GM23248 (cell line): ENCODE measurements at regions not wholly inside any gene's neighbourhood (a gene's known extent, or its start where the extent isn't known, plus 50 kb on each side); places are given as distances from the start of the nearest gene placed in this dataset.

ENCODE experiments used
- DNase-seq: peaks from one replicate; pipeline ENCODE4 v3.0.0-alpha.2; 2015
- H2AFZ ChIP-seq: fragments of 200-600 bp; sonication (generic); 2 replicates; pipeline ENCODE4 v1.6.1; 2016; ENCODE audit warnings: antibody characterized with exemption
- H3F3A ChIP-seq: fragments of 200-600 bp; sonication (generic); 2 replicates; pipeline ENCODE4 v1.6.1; 2016; ENCODE audit warnings: mild to moderate bottlenecking, antibody characterized with exemption, mixed run types; ENCODE audit not compliant: insufficient read depth
- H3K27ac ChIP-seq: fragments of 200-600 bp; sonication (generic); 2 replicates; pipeline ENCODE4 v1.5.1; 2016; ENCODE audit warnings: mild to moderate bottlenecking
- H3K27me3 ChIP-seq: fragments of 200-600 bp; sonication (generic); replicated peaks from 2 replicates; pipeline ENCODE4 v1.6.1; 2016; ENCODE audit warnings: mild to moderate bottlenecking; ENCODE audit not compliant: insufficient read depth
- H3K36me3 ChIP-seq: fragments of 200-600 bp; sonication (generic); 2 replicates; pipeline ENCODE4 v1.6.1; 2016; ENCODE audit warnings: low read depth, mild to moderate bottlenecking
- H3K4me1 ChIP-seq: fragments of 200-600 bp; sonication (generic); 2 replicates; pipeline ENCODE4 v1.6.1; 2016; ENCODE audit warnings: mild to moderate bottlenecking; ENCODE audit not compliant: insufficient read depth
- H3K4me2 ChIP-seq: fragments of 200-600 bp; sonication (generic); one replicate; pipeline ENCODE4 v1.6.1; 2016; ENCODE audit warnings: mild to moderate bottlenecking; ENCODE audit not compliant: unreplicated experiment
- H3K4me3 ChIP-seq: fragments of 200-600 bp; sonication (generic); 2 replicates; pipeline ENCODE4 v1.5.1; 2016; ENCODE audit warnings: mild to moderate bottlenecking
- H3K79me2 ChIP-seq: fragments of 200-600 bp; sonication (generic); 2 replicates; pipeline ENCODE4 v1.6.1; 2016; ENCODE audit warnings: mild to moderate bottlenecking; ENCODE audit not compliant: insufficient read depth
- H3K9ac ChIP-seq: fragments of 200-600 bp; sonication (generic); 2 replicates; pipeline ENCODE4 v1.6.1; 2016; ENCODE audit warnings: mild to moderate bottlenecking
- H3K9me2 ChIP-seq: fragments of 200-600 bp; sonication (generic); 2 replicates; pipeline ENCODE4 v1.6.1; 2016; ENCODE audit warnings: mixed run types, mild to moderate bottlenecking, moderate library complexity; ENCODE audit not compliant: insufficient read depth
- H3K9me3 ChIP-seq: fragments of 200-600 bp; sonication (generic); one replicate; pipeline ENCODE4 v1.6.1; 2017; ENCODE audit warnings: low read depth
- H4K20me1 ChIP-seq: fragments of 200-600 bp; sonication (generic); 2 replicates; pipeline ENCODE4 v1.6.0; 2016; ENCODE audit not compliant: insufficient read depth
- EZH2 ChIP-seq: fragments of 200-600 bp; sonication (generic); IDR thresholded peaks from 2 replicates; pipeline ENCODE4 v1.6.1; 2018; ENCODE audit warnings: antibody characterized with exemption, mild to moderate bottlenecking; ENCODE audit not compliant: insufficient read depth, poor library complexity, severe bottlenecking
- EZH2phosphoT487 ChIP-seq: fragments of 200-600 bp; sonication (generic); IDR thresholded peaks from 2 replicates; pipeline ENCODE4 v1.6.1; 2018; ENCODE audit warnings: antibody characterized with exemption, moderate library complexity, mild to moderate bottlenecking, low read depth; ENCODE audit not compliant: insufficient read depth
- WGBS, 2 experiments: methylation state at CpG; one replicate each; pipeline ENCODE4 v1.1.6; 2015 to 2017; ENCODE audit warnings: low lambda C conversion rate in 2 of 2, low coverage in 1 of 2; ENCODE audit errors: missing lambda C conversion rate in 2 of 2; 5-methylcytosine and 5-hydroxymethylcytosine counted together
- in situ Hi-C: fragments of 300-500 bp; cut with MboI; formaldehyde crosslinking; loops from 2 replicates; pipeline ENCODE4 v1.15.0; 2020

DNA sequence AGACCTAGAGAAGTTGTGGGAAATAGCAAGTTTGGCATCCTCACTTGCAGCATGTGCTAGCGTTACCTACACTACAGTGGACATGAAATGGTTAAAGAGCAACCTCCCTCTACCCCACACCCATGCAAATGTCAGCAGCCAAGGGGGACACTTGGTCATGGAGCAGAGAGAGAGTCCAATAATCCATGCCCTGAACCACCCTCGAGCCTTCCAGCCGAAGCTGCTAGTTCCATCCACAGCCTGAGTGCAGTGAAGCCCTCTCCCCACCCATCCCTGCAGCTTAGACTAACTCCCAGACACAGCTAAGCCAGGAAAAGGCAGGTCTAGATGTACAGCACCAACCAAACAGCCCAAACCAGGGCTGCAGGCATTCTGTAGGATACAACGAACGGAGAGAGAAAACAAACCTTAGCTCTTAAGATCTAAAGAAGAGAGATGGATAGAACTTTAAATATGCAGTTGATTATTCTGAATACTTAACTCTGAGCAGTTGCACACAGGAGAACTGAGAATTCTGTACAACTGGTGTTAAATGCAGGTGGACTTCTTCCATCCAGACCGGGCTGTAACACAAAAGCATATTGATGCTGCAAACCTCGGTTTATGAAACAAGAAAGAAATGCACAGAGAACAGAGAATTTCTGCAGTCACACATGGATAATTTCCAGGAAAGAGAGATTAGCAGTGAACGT lies 93.8 kb downstream of the SALL1 start:
- no peak for TF ChIP-seq EZH2phosphoT487
- TF ChIP-seq EZH2, result no peak
- no peak for DNase-seq
- Histone ChIP-seq H3K27me3 (0 out of 2 replicates have a peak, but pooled peaks cover 7% of the 10 kb centered on the region), H3K9me3 (no peaks in the 10 kb centered on the region), H2AFZ (no peak overlapping the region), H4K20me1 (no peaks in the 10 kb centered on the region), H3K36me3 (no peaks in the 10 kb centered on the region), H3K9ac (no peak overlapping the region), H3F3A (no peaks in the 10 kb centered on the region), H3K4me3 (no peak overlapping the region), H3K79me2 (no peaks in the 10 kb centered on the region), H3K4me1 (no peaks in the 10 kb centered on the region), H3K4me2 (no peak overlapping the region), H3K27ac (no peak overlapping the region), H3K9me2 (no peaks in the 10 kb centered on the region)
- in situ Hi-C loops, result no loop called here
- WGBS, 2 experiments, result 64 to 70% methylated on average over 8 of the region's 8 CpGs

- Histone ChIP-seq H3K36me3 (no peaks in the 10 kb centered on the region), H3K27me3 (0 out of 2 replicates have a peak, but pooled peaks cover 7% of the 10 kb centered on the region), H3K9me3 (no peaks in the 10 kb centered on the region), H3K4me2 (no peak overlapping the region), H3K9ac (no peak overlapping the region), H3K27ac (no peak overlapping the region), H3F3A (no peaks in the 10 kb centered on the region), H4K20me1 (no peaks in the 10 kb centered on the region), H3K9me2 (no peaks in the 10 kb centered on the region), H3K79me2 (no peaks in the 10 kb centered on the region), H3K4me3 (no peak overlapping the region), H2AFZ (no peak overlapping the region), H3K4me1 (no peaks in the 10 kb centered on the region)
- no peak for TF ChIP-seq EZH2
- DNase-seq, result peak; percentile 9
- in situ Hi-C loops, result no loop called here
- 12 to 15% methylated on average over 2 of the region's 2 CpGs for WGBS, 2 experiments
Observed at GRCh38 chr16:51056331-51056730, 94.7 kb downstream of the SALL1 start.

DNA sequence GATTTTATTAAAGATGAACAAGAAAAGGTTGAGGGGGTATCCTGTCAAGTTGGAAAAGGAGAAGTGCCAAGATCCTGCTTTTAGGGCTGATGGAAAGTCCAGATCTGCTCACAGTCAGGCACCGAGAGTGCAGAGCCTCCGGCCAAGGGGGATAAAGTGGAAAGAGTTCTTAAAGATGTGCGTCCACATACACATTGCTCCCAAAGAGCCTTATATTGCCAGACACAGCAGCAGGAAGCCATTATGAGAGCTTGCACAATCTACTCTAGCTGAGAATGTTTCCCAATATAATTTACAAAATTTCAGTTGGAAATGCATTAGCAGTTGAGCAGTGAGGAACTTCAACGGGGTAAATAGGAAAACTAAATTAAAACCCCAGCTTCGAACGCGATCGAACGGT lies 95.6 kb downstream of the SALL1 start:
- Histone ChIP-seq H4K20me1 (no peaks in the 10 kb centered on the region), H3K9me3 (no peaks in the 10 kb centered on the region), H3K27ac (no peak overlapping the region), H3K4me2 (no peak overlapping the region), H3K4me3 (no peak overlapping the region), H3K9ac (no peak overlapping the region), H3F3A (no peaks in the 10 kb centered on the region), H3K4me1 (no peaks in the 10 kb centered on the region), H2AFZ (no peak overlapping the region), H3K79me2 (no peaks in the 10 kb centered on the region), H3K36me3 (no peaks in the 10 kb centered on the region), H3K27me3 (0 out of 2 replicates have a peak, but pooled peaks cover 7% of the 10 kb centered on the region), H3K9me2 (no peaks in the 10 kb centered on the region)
- TF ChIP-seq EZH2phosphoT487, result no peak
- no peak for TF ChIP-seq EZH2
- WGBS, 2 experiments, result 3 to 9% methylated on average over 9 of the region's 9 CpGs
- peak; percentile 5 for DNase-seq
- in situ Hi-C loops, result no loop called here

- Histone ChIP-seq H3K4me3 (no peak overlapping the region), H3K27me3 (0 out of 2 replicates have a peak, but pooled peaks cover 7% of the 10 kb centered on the region), H3K4me2 (no peak overlapping the region), H3F3A (no peaks in the 10 kb centered on the region), H4K20me1 (no peaks in the 10 kb centered on the region), H3K79me2 (no peaks in the 10 kb centered on the region), H3K9me2 (no peaks in the 10 kb centered on the region), H3K36me3 (no peaks in the 10 kb centered on the region), H3K9ac (no peak overlapping the region), H3K9me3 (no peaks in the 10 kb centered on the region), H3K4me1 (no peaks in the 10 kb centered on the region), H2AFZ (no peak overlapping the region), H3K27ac (no peak overlapping the region)
- 40 to 42% methylated on average over 2 of the region's 2 CpGs for WGBS, 2 experiments
- DNase-seq, result no peak
- in situ Hi-C loops, result no loop called here
- TF ChIP-seq EZH2phosphoT487, result no peak
- no peak for TF ChIP-seq EZH2
Observed at GRCh38 chr16:51053775-51054174, 97.3 kb downstream of the SALL1 start.
